Spleen (tissue), 7 donors: ENCODE measurements at regions not wholly inside any gene's neighbourhood (a gene's known extent, or its start where the extent isn't known, plus 50 kb on each side); places are given as distances from the start of the nearest gene placed in this dataset.

ENCODE experiments used
- CTCF ChIP-seq, 11 experiments: fragments of 200-600 bp in 7 of 11; fragments of 450-650 bp in 4 of 11; sonication (generic) in 4 of 11; IDR thresholded peaks in 8 of 11; conservative IDR thresholded peaks in 3 of 11; 1 replicate in 7 of 11; 2 replicates in 4 of 11; pipeline versions ENCODE4 v1.4.0 to v1.8.0; 2016 to 2021; ENCODE audit warnings: antibody characterized with exemption in 11 of 11, inconsistent platforms in 4 of 11, mild to moderate bottlenecking in 1 of 11
- POLR2A ChIP-seq, 3 donors: fragments of 450-650 bp; IDR thresholded peaks; one replicate each; pipeline ENCODE4 v1.5.1; 2017; ENCODE audit warnings: antibody characterized with exemption in 3 of 3, mild to moderate bottlenecking in 1 of 3
- POLR2AphosphoS5 ChIP-seq, 3 donors: sonication (generic); formaldehyde crosslinking; IDR thresholded peaks; one replicate each; pipeline ENCODE4 v1.5.1; 2017; ENCODE audit warnings: antibody characterized with exemption in 3 of 3
- donor health status: DM: no; HTN: no; CAD: no; lungs with moderate emphysema.
- donor health status: DM: no; HTN: no; CAD: no.
- donor health status: DM: no; HTN: no; CAD: no.

- TF ChIP-seq CTCF (IDR thresholded peaks at IDR 0.05 in 8 of 11, conservative IDR thresholded peaks at IDR 0.05 in 3 of 11) = no peak
- no peak for TF ChIP-seq POLR2A (IDR thresholded peaks at IDR 0.05)
- TF ChIP-seq POLR2AphosphoS5 (IDR thresholded peaks at IDR 0.05) = no peak
Observed at GRCh38 chr6:105469946-105470345, 67.1 kb upstream of the PREP start.
